OCI-LY7 (cell line): ENCODE measurements at regions not wholly inside any gene's neighbourhood (a gene's known extent, or its start where the extent isn't known, plus 50 kb on each side); places are given as distances from the start of the nearest gene placed in this dataset.
A peak's percentile ranks its signal among the peaks of the same experiment; 100 is the strongest.

ENCODE experiments used
- BruUV-seq: library from RNA; stranded (reverse); fragments of 400-500 nt; replicated peaks from 2 replicates; lab custom pipeline; 2021; lab: Mats Ljungman, UMichigan
- CTCF ChIA-PET: fragments of 300-600 bp; sonication (Branson Sonifier 250); formaldehyde crosslinking; loops from one replicate; lab custom pipeline; 2022; ENCODE audit warnings: antibody characterized with exemption; ENCODE audit not compliant: unreplicated experiment; lab: Charles Lee
- POLR2A ChIA-PET: fragments of 300-600 bp; sonication (Branson Sonifier 250); formaldehyde crosslinking; loops from one replicate; lab custom pipeline; 2022; ENCODE audit warnings: antibody characterized with exemption; lab: Charles Lee
- DNase-seq: peaks from one replicate; pipeline ENCODE4 v3.0.0-alpha.2; 2015; ENCODE audit warnings: low spot score
- H2AFZ ChIP-seq: fragments of 200-600 bp; sonication (generic), shearing (Covaris generic); 2 replicates; pipeline ENCODE4 v1.6.1; 2014; ENCODE audit warnings: mild to moderate bottlenecking, antibody characterized with exemption, low read length, moderate library complexity
- H3K27ac ChIP-seq: fragments of 200-600 bp; sonication (generic); 2 replicates; pipeline ENCODE4 v1.5.1; 2014; ENCODE audit warnings: mixed run types, low read depth, mild to moderate bottlenecking, moderate library complexity, low read length, inconsistent platforms; ENCODE audit not compliant: poor library complexity, severe bottlenecking
- H3K36me3 ChIP-seq: fragments of 200-600 bp; sonication (generic); 2 replicates; pipeline ENCODE4 v1.6.1; 2014; ENCODE audit warnings: mild to moderate bottlenecking, antibody characterized with exemption, low read length, moderate library complexity, mixed read lengths; ENCODE audit not compliant: insufficient read depth
- H3K4me1 ChIP-seq: fragments of 200-600 bp; sonication (generic); 2 replicates; pipeline ENCODE4 v1.5.1; 2014; ENCODE audit warnings: mild to moderate bottlenecking, low read length; ENCODE audit not compliant: insufficient read depth, poor library complexity, severe bottlenecking
- H3K4me2 ChIP-seq: fragments of 200-600 bp; sonication (generic); 2 replicates; pipeline ENCODE4 v1.6.1; 2014; ENCODE audit warnings: mild to moderate bottlenecking, low read length
- H3K4me3 ChIP-seq: fragments of 200-600 bp; sonication (generic); 2 replicates; pipeline ENCODE4 v1.5.1; 2014; ENCODE audit warnings: mild to moderate bottlenecking, low read depth, low read length; ENCODE audit not compliant: poor library complexity, severe bottlenecking
- H3K79me2 ChIP-seq: fragments of 200-600 bp; sonication (generic); 2 replicates; pipeline ENCODE4 v1.6.1; 2016; ENCODE audit warnings: low read depth, mild to moderate bottlenecking, low read length, moderate library complexity, mixed read lengths; ENCODE audit not compliant: insufficient read depth
- H3K9me2 ChIP-seq: fragments of 200-600 bp; sonication (generic); 2 replicates; pipeline ENCODE4 v1.6.1; 2016; ENCODE audit warnings: mild to moderate bottlenecking, low read length, mixed read lengths; ENCODE audit not compliant: insufficient read depth
- H3K9me3 ChIP-seq: fragments of 200-600 bp; sonication (generic); 2 replicates; pipeline ENCODE4 v1.6.1; 2014; ENCODE audit warnings: mild to moderate bottlenecking, mixed run types, low read length, mixed read lengths
- H4K20me1 ChIP-seq: fragments of 200-600 bp; sonication (generic); 2 replicates; pipeline ENCODE4 v1.6.1; 2014; ENCODE audit warnings: mild to moderate bottlenecking, antibody characterized with exemption, low read length, moderate library complexity, mixed read lengths; ENCODE audit not compliant: insufficient read depth
- CTCF ChIP-seq: fragments of 200-600 bp; sonication (generic); conservative IDR thresholded peaks from 2 replicates; pipeline ENCODE4 v1.5.1; 2014; ENCODE audit warnings: mild to moderate bottlenecking, antibody characterized with exemption, low read length, moderate library complexity, mixed read lengths
- EZH2phosphoT487 ChIP-seq: fragments of 200-600 bp; sonication (generic); IDR thresholded peaks from 2 replicates; pipeline ENCODE4 v1.6.1; 2018; ENCODE audit warnings: low read depth, borderline replicate concordance, mild to moderate bottlenecking, mixed run types, antibody characterized with exemption, low read length, moderate library complexity, mixed read lengths
- intact Hi-C: fragments of 100-400 bp; cut with micrococcal nuclease; formaldehyde crosslinking; loops from one replicate; pipeline ENCODE4 v1.10.0; 2022; ENCODE audit not compliant: unreplicated experiment

GRCh38 chr6:5938934-5939333 lies 67.8 kb downstream of the NRN1 start:
- H2AFZ ChIP-seq: no peak overlapping the region
- no peaks in the 10 kb centered on the region for H3K79me2 ChIP-seq
- H3K4me3 ChIP-seq: no peak overlapping the region
- H3K36me3 ChIP-seq: no peaks in the 10 kb centered on the region
- H4K20me1 ChIP-seq: no peaks in the 10 kb centered on the region
- ChIA-PET CTCF (no interaction called here), POLR2A (interaction anchor here (0.7 kb wide), 2 partner anchors 164 to 1519 kb away, joined by 3 read pairs; no protein-coding TSS in a partner anchor)
- DNase-seq: no peak
- TF ChIP-seq EZH2phosphoT487 (no peak), CTCF (no peak)
- H3K4me1 ChIP-seq: no peaks in the 10 kb centered on the region
- H3K27ac ChIP-seq: no peak overlapping the region
- intact Hi-C loops: no loop called here
- no peaks in the 10 kb centered on the region for H3K9me2 ChIP-seq
- H3K9me3 ChIP-seq: 0 out of 2 replicates have a peak, but pooled peaks cover 7% of the 10 kb centered on the region
- no TSS peak for BruUV-seq
- H3K4me2 ChIP-seq: no peak overlapping the region

GRCh38 chr6:5937936-5938706 lies 68.6 kb downstream of the NRN1 start:
- H3K4me1 ChIP-seq: no peaks in the 10 kb centered on the region
- H3K9me2 ChIP-seq: no peaks in the 10 kb centered on the region
- H2AFZ ChIP-seq: no peak overlapping the region
- H3K4me2 ChIP-seq: no peak overlapping the region
- no peak for DNase-seq
- ChIA-PET CTCF (no interaction called here), POLR2A (no interaction called here)
- no peaks in the 10 kb centered on the region for H3K36me3 ChIP-seq
- no peaks in the 10 kb centered on the region for H4K20me1 ChIP-seq
- 0 out of 2 replicates have a peak, but pooled peaks cover 3% of the 10 kb centered on the region for H3K9me3 ChIP-seq
- TF ChIP-seq CTCF (0 out of 2 replicates have a peak, but pooled peaks have one; percentile 23), EZH2phosphoT487 (no peak)
- BruUV-seq: no TSS peak
- intact Hi-C loops: no loop called here
- H3K4me3 ChIP-seq: no peak overlapping the region
- H3K27ac ChIP-seq: no peak overlapping the region
- no peaks in the 10 kb centered on the region for H3K79me2 ChIP-seq

- Histone ChIP-seq H3K27ac (no peak overlapping the region), H3K9me3 (no peaks in the 10 kb centered on the region), H3K4me2 (no peak overlapping the region), H3K9me2 (no peaks in the 10 kb centered on the region), H3K4me1 (no peaks in the 10 kb centered on the region), H3K79me2 (no peaks in the 10 kb centered on the region), H2AFZ (no peak overlapping the region), H3K4me3 (no peak overlapping the region), H4K20me1 (no peaks in the 10 kb centered on the region), H3K36me3 (no peaks in the 10 kb centered on the region)
- intact Hi-C loops: no loop called here
- no peak for DNase-seq
- no TSS peak for BruUV-seq
- POLR2A ChIA-PET: interaction anchor here (0.7 kb wide), 1 partner anchor 9 kb away, joined by 3 read pairs; no protein-coding TSS in a partner anchor
- CTCF ChIA-PET: no interaction called here
- TF ChIP-seq EZH2phosphoT487 (no peak), CTCF (no peak)
Measured at GRCh38 chr6:5937169-5937909, 69.4 kb downstream of the NRN1 start.
